HG03097 (cell line): ENCODE measurements at regions not wholly inside any gene's neighbourhood (a gene's known extent, or its start where the extent isn't known, plus 50 kb on each side); places are given as distances from the start of the nearest gene placed in this dataset.
"Not testable (repeated sequence)": the region's sequence is repeated elsewhere in the genome, so short reads cannot be mapped to it uniquely, and the experiment has no call there.

Source experiments
- ATAC-seq: cut with Tn5 transposase; IDR thresholded peaks from one replicate; pipeline ENCODE4 v1.9.1; 2021; ENCODE audit not compliant: unreplicated experiment, low FRiP score

DNA sequence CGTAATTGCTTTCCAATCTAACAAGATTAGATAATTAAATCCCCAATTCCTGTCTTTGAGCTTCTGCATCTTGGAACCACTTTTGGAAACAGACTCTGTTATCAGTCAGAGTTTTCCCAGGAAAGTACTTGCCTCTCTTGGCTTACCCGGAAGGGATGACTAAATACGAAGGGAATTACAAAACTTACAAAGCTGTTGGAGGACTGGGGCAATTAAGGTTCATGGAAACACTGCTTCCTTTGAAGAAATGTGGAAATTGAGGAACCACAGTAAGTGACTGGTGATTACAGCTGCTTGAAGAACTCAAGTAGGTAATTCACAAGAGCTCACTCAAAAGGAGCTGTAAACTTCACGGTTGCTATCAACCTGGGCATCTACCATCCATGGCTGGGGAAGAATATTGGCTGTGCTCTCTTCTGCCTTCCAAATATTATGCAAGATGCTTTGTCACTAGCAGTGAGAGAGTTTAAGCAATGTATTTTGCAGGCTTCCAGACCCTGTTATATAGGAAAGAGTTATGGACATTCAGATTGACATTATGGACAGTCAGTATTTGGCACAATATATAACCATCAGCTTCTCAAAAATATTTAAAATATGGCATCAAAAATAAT is 104.6 kb upstream of the MAN2A1 start:
- ATAC-seq: no peak

DNA sequence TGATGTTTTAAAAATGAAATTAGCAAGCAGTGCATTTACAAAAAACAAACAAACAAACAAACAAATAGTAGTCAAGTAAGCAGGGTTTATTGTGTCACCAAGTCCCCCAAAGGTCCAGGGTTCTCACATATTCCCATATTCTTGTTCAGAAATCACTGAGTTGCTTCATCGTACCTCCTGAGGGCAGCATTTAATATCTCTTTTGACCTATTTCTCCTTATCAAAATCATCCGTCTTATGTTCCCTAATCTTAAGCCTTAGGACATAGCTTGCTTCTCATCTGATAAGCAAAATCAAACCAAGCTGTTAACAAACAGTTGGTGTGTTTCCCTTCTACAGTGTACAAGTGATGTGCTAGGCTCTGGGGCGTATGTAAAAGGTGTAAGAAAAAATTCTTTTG is 109.5 kb upstream of the MAN2A1 start:
- ATAC-seq: no peak

GRCh38 chr5:109575506-109575905 is 114.2 kb upstream of the MAN2A1 start:
- ATAC-seq: no peak

DNA sequence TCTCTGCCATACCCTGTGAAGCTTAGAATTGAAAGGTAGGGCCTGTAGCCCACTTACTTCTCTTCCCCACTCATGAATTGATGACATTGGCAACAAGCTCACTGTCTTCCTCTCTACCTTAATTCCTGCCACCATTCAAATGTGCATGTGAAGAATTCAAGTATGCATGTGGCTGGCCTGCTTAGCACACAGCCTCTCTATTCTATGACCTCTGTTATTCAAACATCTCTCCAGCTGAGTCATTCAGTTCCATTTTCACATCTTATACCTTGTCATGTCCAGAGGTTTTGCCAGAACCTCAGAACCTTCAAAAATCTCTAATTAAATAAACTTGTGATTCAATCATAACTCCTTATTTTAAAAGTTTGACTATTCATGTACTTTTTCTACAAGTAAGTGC is 114.7 kb upstream of the MAN2A1 start:
- ATAC-seq: no peak

GRCh38 chr5:109573766-109574165 is 116.0 kb upstream of the MAN2A1 start:
- no peak for ATAC-seq

DNA sequence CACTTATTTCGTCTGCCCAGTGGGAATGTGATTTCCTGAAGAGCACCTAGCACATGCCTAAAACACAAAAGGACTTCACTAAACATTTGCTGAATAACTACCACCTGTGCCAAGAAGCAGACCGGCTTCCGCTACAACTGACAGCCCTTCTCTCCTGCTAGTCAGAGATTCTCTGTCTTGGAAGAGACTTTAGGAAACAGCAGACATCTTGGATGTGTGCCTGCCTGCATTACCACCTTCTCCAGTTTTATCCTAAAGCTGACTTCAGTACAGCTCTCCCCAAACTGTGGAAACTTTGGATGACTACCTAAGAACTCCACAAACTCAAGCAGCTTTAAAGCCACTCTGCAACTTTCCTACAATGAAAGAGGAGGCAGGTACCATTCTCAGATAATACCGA is 116.5 kb upstream of the MAN2A1 start:
- no peak for ATAC-seq

- ATAC-seq: no peak
These were observed 117.9 kb upstream of the MAN2A1 start for GRCh38 chr5:109571785-109572184.

- ATAC-seq: no peak
These were observed 119.3 kb upstream of the MAN2A1 start for GRCh38 chr5:109570362-109570874.

DNA sequence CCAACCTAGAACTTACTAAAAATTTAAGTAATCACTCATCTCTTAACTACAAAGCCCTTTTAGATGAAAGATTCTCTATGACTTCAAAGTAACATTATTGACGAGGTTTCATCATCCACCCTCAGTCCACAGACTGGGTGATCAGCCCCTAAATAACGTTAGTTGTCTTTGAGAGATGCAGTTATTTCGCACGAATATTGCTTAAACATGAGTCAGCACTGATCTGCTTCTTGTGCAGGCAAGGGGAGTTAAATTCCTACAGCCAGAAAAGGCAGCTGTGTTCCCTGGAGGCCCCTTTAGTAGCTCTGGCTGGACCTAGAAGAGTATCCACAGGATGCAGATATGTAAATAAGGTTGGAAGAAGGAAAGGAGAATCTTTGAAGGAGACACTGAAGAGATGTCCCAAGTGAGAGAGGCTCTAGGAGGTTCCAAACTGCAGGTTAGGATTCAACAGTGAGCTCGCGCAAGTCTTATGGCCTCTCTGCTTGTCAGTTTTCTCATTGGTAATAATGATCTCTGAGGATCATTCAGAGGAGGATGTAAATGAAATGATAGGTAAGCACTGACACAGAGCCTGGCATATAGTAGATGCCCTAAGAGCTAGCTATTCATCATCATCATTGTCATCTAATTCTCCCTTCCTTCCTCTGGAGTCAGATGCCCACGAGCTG is 122.2 kb upstream of the MAN2A1 start:
- no peak for ATAC-seq

DNA sequence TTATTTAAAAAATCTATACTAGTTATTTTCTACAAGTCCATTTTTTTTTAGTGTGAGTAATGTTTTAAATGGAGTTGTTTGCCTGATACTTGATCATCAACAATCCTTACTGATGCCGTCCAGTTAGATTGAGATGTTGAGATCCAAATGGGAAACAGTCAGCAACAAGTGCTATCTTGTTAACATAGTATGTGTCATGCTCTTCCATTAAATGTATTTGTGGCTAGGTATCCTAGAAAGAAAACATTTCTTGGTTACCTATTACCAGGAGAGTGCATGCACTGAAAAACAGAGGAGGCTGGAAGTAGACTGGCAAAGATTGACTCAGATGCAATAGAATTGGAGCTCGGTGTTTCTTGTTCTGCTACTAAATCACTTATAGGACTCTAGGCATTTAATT is 123.4 kb upstream of the MAN2A1 start:
- no peak for ATAC-seq

DNA sequence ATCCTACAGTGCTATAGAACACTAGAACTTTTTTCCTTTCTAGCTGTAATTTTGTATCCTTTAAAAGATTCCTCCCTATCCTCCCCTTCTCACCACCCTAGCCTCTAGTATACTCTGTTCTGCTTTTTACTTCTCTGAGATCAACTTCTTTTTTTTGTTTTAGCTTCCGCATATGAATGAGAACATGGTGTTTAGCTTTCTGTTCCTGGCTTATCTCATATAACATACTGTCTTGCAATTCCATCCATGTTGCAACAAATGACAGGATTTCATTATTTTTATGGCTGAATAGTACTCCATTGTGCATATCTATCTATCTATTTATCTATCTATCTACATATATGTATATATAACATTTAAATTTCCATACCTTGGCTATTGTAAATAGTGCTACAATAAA is 126.0 kb upstream of the MAN2A1 start:
- no peak for ATAC-seq

DNA sequence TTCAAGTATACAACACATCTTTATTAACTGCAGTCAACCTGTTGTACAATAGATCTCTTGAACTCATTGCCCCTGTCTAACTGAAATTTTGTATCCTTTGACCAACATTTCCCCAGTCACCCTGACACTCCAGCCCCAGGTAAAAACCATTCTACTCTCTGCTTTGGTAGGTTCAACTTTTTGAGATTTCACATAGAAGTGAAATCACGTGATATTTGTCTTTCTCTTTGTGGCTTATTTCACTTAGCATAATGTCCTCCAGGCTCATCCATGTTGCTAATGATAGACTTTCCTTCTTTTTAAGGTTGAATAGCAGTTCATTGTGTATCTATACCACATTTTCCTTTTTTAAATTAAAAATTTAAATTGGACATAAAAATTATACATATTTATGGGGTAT is 126.5 kb upstream of the MAN2A1 start:
- ATAC-seq: no peak

GRCh38 chr5:109562441-109562840 is 127.3 kb upstream of the MAN2A1 start:
- ATAC-seq: no peak

GRCh38 chr5:109561447-109561846 is 128.3 kb upstream of the MAN2A1 start:
- ATAC-seq: no peak

DNA sequence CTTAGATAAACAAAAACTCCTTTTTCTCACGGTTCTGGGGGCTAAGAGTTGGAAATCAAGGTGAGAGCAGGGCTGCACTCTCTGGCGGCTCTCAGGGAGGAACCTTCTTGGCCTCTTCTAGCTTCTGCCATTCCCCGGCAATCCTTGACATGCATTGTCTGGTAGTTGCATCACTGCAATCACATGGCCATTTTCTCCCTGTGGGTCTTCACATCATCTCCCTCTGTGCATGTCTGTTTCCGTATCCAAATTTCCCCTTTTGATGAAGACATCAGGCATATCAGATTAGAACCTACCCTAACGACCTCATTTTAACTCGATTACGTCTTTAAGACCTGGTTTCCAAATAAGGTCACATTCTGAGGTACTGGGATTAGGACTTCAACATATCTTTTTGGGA is 129.2 kb upstream of the MAN2A1 start:
- no peak for ATAC-seq

- no peak for ATAC-seq
These were observed 130.8 kb upstream of the MAN2A1 start for GRCh38 chr5:109558952-109559351.

DNA sequence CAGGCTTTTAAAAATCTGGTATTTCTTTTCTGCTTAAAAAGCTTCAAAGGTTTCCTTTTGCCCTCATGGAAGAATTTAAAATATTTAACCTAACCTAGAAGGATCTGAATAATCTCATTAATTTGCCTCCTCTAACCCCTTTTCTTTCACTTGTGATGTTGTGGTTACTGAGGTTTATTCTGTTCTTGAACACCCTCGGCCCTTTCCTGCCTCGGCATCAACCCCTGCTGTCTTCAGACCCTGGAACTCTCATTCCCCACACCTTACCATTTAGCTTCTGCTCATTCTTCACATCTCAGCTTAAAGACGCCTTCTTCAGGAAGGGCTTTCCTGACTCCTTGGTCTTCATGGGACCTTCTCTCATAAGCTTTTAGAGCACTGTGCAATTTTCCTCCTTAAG is 131.4 kb upstream of the MAN2A1 start:
- no peak for ATAC-seq

GRCh38 chr5:109553846-109554245 is 135.9 kb upstream of the MAN2A1 start:
- no peak for ATAC-seq

DNA sequence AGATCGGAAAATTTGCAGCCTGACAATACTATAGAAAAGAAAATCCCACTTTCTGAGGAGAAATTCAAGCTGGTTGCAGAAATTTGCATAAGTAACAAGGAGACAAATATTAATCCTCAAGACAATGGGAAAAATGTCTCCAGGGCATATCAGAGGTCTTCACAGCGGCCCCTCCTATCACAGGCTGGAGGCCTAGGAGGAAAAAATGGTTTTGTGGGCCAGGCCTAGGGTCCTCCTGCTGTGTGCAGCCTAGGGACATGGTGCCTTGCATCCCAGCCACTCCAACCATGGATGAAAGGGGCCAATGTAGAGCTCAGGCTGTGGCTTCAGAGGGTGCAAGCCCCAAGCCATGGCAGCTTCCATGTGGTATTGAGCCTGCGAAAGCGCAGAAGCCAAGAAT is 138.5 kb upstream of the MAN2A1 start:
- not testable (repeated sequence) for ATAC-seq

GRCh38 chr5:109550077-109550476 is 139.7 kb upstream of the MAN2A1 start:
- ATAC-seq: no peak

DNA sequence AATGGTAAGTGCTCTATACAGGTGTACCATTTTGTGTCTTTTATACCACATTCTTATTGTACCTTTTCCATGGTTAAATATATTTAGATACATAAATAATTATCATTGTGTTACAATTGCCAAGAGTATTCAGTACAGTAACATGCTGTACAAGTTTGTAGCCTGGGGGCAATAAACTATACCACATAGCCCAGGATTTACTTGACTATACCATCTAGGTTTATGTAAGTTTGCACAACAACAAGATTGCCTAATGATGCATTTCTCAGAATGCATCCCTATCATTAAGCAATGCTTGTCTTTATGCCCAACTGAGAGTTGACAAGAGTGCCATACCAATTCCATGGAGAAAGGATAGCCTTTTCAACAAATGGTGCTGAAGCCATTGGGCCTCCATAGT is 136.7 kb upstream of the PJA2 start:
- ATAC-seq: no peak

DNA sequence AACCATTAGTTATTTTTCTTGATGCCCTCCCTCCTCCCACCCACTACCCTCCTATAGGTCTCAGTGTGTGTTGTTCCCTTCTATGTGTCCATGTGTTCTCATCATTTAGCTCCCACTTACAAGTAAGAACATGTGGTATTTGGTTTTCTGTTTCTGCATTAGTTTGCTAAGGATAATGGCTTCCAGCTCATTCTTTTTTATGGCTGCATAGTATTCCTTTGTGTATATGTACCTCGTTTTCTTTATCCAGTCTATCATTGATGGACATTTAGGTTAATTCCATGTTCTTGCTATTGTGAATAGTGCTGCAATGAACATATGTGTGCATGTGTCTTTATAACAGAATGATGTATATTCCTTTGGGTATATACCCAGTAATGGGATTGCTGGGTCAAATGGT is 135.1 kb upstream of the PJA2 start:
- not testable (repeated sequence) for ATAC-seq
